ENCODE measurements at regions not wholly inside any gene's neighbourhood (a gene's known extent, or its start where the extent isn't known, plus 50 kb on each side); places are given as distances from the start of the nearest gene placed in this dataset.
"Not testable (repeated sequence)": the region's sequence is repeated elsewhere in the genome, so short reads cannot be mapped to it uniquely, and the experiment has no call there.

- Histone ChIP-seq H3K36me3 (ENCODE audit: control insufficient read depth, insufficient read depth, low read length) (no peaks in the 10 kb centered on the region), H3K9me3 (ENCODE audit: control insufficient read depth, insufficient read depth, low read depth, low read length) (no peaks in the 10 kb centered on the region), H3K4me1 (ENCODE audit: control insufficient read depth, insufficient read depth, low read length) (no peaks in the 10 kb centered on the region), H3K27ac (ENCODE audit: low read length) (no peak overlapping the region), H3K27me3 (ENCODE audit: control insufficient read depth, insufficient read depth, low read length) (no peaks in the 10 kb centered on the region), H3K4me3 (ENCODE audit: low read depth in 2 of 2, low read length in 2 of 2) (no peak overlapping the region)
- TF ChIP-seq CTCF (IDR thresholded peaks at IDR 0.05) = no peak
- TF ChIP-seq POLR2AphosphoS5 (IDR thresholded peaks at IDR 0.05; ENCODE audit: low read depth, low read length) = no peak
- no peak for TF ChIP-seq REST (IDR thresholded peaks at IDR 0.05; ENCODE audit: insufficient read depth in 1 of 2, low read depth in 2 of 2, low read length in 1 of 2)
- no peak for TF ChIP-seq TCF7L2 (IDR thresholded peaks at IDR 0.05; ENCODE audit: low read depth, low read length)
- no peak for TF ChIP-seq SIN3A (IDR thresholded peaks at IDR 0.05; ENCODE audit: borderline replicate concordance, insufficient read depth, low read depth, low read length)
- ChIA-PET POLR2A (no interaction called here), CTCF (no interaction called here)
- intact Hi-C loops (cut with micrococcal nuclease; ENCODE audit: unreplicated experiment) (no loop called here), in situ Hi-C loops (cut with HindIII; ENCODE audit: low pct_unique_long_range_greater_than_20kb, low sequenced_read_pairs) (no loop called here)
- DNase-seq (ENCODE audit: low read depth, low spot score) = no peak
- no TSS peak for BruUV-seq (replicated peaks)
- ATAC-seq = no peak
These were observed 210.3 kb upstream of the FERMT1 start for GRCh38 chr20:6333110-6333509.

- H3K36me3 ChIP-seq (ENCODE audit: control insufficient read depth, insufficient read depth, low read length); H3K27me3 ChIP-seq (ENCODE audit: control insufficient read depth, insufficient read depth, low read length); BruUV-seq (replicated peaks); CTCF ChIA-PET; H3K27ac ChIP-seq (ENCODE audit: low read length); POLR2A ChIA-PET; H3K4me3 ChIP-seq (ENCODE audit: low read depth in 2 of 2, low read length in 2 of 2); DNase-seq (ENCODE audit: low read depth, low spot score); in situ Hi-C loops (cut with HindIII; ENCODE audit: low pct_unique_long_range_greater_than_20kb, low sequenced_read_pairs); intact Hi-C loops (cut with micrococcal nuclease; ENCODE audit: unreplicated experiment); ATAC-seq; H3K9me3 ChIP-seq (ENCODE audit: control insufficient read depth, insufficient read depth, low read depth, low read length); H3K4me1 ChIP-seq (ENCODE audit: control insufficient read depth, insufficient read depth, low read length): not testable (repeated sequence)
These were observed 198.4 kb upstream of the FERMT1 start for GRCh38 chr20:6321235-6321634.

GRCh38 chr20:6311841-6312655, 189.2 kb upstream of the FERMT1 start:
- no TSS peak for BruUV-seq (replicated peaks)
- H3K4me3 ChIP-seq (ENCODE audit: low read depth in 2 of 2, low read length in 2 of 2) = no peak overlapping the region
- CTCF ChIA-PET = no interaction called here
- DNase-seq (ENCODE audit: low read depth, low spot score) (no peak), ATAC-seq (no peak)
- H3K4me1 ChIP-seq (ENCODE audit: control insufficient read depth, insufficient read depth, low read length) = no peaks in the 10 kb centered on the region
- H3K27ac ChIP-seq (ENCODE audit: low read length) = no peak overlapping the region
- POLR2A ChIA-PET = no interaction called here
- intact Hi-C loops (cut with micrococcal nuclease; ENCODE audit: unreplicated experiment) (no loop called here), in situ Hi-C loops (cut with HindIII; ENCODE audit: low pct_unique_long_range_greater_than_20kb, low sequenced_read_pairs) (no loop called here)
- H3K27me3 ChIP-seq (ENCODE audit: control insufficient read depth, insufficient read depth, low read length) = no peaks in the 10 kb centered on the region
- TF ChIP-seq TCF7L2 (IDR thresholded peaks at IDR 0.05; ENCODE audit: low read depth, low read length) (no peak), POLR2AphosphoS5 (IDR thresholded peaks at IDR 0.05; ENCODE audit: low read depth, low read length) (no peak), REST (IDR thresholded peaks at IDR 0.05; ENCODE audit: insufficient read depth in 1 of 2, low read depth in 2 of 2, low read length in 1 of 2) (no peak), SIN3A (IDR thresholded peaks at IDR 0.05; ENCODE audit: borderline replicate concordance, insufficient read depth, low read depth, low read length) (no peak), CTCF (IDR thresholded peaks at IDR 0.05) (no peak)
- peaks cover 6% of the 10 kb centered on the region; the same call in 1 of the 2 replicates for H3K9me3 ChIP-seq (ENCODE audit: control insufficient read depth, insufficient read depth, low read depth, low read length)
- H3K36me3 ChIP-seq (ENCODE audit: control insufficient read depth, insufficient read depth, low read length) = no peaks in the 10 kb centered on the region
